Esophagus mucosa (tissue), 1 donor: ENCODE measurements at regions not wholly inside any gene's neighbourhood (a gene's known extent, or its start where the extent isn't known, plus 50 kb on each side); places are given as distances from the start of the nearest gene placed in this dataset.
"Not testable (repeated sequence)": the region's sequence is repeated elsewhere in the genome, so short reads cannot be mapped to it uniquely, and the experiment has no call there.

Source experiments
- ATAC-seq: fragments of 200-7000 bp; cut with Tn5 transposase; one replicate; pipeline ENCODE4 v1.9.1; 2020
- donor health status: DM: yes; HTN: yes; CAD: no.

DNA sequence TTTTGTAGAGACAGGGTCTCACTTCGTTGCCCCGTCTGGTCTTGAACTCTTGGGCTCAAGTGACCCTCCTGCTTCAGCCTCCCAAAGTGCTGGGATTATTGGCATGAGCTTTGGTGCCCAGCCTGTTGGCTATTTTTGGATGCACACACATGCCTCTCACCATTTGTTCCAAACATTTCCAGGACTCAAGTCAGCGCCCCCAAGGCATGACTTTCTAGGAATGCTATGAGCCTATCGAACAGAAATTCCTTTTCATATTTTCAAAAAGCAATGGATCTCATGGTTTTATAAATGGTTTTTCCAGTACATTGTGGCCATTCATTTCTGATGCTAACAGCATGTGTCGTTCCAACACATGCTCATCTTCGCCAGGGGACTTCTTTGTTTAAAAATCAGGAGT, 119.3 kb upstream of the NAA20 start:
- no peak for ATAC-seq

DNA sequence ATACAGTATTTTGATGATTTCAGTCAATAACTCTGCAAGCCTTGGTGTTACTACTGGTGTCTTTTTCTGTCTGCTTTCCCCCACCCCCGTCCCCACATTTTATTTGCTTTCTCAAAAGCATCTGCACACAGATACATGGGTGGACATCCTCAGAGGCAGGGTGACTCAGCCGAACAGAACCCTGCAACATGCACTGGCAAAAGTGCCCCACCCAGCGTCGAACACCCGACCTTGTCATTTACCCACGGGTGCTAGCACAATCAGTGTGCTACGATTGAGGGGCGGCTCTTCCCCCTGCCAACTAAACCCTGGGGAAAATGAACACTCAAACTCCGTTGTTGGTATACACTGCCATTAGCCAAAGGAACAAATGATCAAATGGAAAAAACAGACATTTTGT, 115.9 kb upstream of the NAA20 start:
- ATAC-seq, result peak; percentile 56

DNA sequence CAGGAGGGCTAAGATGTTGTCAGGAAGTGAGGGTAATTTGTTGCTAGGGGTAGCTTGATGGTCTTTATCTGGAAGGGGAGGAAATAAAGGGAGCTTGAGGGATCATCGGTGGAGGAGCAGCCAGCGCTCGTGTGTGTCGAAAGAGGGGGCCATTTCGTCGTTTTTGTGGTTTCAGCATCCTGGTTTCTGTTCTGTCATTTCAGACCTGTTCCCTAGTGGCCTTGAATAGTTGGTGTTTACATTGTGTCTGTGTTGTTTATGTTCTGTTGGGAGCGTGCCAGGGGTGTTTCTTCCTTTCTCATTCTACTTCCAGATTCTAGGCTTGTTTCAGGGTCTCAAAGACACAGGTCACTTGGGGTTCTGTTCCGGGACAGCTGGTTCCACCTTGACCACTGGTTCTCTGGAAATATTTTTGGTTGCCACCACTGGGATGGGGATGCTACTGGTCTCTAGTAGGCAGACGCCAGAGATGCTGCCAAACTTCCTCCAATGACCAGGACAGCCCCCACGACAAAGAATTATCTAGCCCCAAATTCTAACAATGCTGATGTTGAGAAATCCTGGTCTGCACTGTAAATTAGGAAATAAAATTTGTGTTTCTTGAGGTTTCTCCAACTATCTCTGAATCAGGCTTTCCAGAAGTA, 113.9 kb upstream of the NAA20 start:
- ATAC-seq, result no peak

DNA sequence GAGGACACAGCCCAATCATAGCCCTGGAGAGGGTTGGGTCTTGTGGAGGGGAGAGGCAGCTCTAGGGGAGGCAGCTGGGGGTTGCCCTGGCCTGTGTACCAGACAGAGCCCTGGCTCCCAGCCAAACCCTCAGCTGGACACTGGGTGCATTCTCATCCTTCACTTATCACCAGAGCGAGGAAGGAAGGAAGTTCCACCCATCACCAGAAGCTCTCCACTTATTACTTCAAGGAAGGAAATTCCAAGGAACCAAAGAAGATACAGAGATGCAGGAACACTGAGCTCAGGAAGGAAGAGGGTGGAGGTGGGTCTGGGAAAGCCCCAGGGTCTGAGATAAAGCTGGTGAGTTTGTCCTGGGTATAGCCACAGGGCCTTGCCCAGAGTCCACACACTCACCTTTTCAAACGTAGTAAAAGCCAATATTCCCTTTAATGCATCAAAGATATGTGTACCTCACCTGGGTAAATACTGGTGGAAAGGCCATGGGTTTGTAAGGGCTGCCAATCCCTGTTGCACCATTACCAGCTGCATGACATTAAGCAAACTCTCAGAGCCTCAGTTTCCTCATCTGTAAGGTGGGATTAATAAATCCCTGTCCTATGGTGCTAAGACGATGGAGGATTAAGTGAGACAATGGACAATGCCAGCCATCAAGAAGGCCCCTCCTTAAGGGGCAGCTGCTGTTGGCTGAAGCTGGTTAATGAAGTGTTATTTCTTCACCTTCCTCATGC, 109.7 kb upstream of the NAA20 start:
- no peak for ATAC-seq

DNA sequence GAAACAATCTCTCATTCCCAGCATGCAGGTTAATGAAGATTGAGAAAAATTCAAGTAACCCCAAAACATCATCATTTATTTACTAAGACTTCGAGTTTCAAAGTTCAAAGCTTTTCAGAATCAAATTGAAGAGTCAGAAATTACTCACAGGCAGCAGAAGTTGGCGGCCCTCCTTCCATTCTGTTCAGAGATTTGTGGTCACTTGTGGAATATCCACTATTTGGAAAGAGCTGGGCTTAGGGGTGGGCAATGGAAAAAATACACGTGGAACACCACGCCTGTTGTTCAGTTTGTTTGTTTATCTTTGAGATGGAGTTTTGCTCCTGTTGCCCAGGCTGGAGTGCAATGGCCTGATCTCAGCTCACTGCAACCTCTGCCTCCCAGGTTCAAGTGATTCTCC, 108.6 kb upstream of the NAA20 start:
- no peak for ATAC-seq

DNA sequence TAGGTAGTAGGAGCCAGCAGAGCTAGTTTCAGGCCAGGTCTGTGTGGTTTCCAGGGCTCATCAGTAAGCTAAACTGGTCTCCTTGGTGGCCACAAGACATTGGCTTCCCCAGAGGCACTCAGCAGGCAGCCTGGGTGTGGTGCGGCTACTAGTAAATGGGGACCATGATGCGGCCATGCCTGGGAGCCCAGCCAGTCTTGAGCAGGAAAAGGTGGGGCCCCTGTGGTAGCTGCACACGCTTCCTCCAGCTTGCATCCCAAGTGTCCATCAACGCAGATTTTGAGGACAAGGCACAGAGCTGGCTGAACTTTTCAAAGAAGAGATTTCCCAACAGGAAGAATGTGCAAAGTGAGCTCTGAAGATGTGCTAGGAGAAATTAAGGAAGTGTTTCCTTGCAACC, 107.4 kb upstream of the NAA20 start:
- peak; percentile 46 for ATAC-seq

DNA sequence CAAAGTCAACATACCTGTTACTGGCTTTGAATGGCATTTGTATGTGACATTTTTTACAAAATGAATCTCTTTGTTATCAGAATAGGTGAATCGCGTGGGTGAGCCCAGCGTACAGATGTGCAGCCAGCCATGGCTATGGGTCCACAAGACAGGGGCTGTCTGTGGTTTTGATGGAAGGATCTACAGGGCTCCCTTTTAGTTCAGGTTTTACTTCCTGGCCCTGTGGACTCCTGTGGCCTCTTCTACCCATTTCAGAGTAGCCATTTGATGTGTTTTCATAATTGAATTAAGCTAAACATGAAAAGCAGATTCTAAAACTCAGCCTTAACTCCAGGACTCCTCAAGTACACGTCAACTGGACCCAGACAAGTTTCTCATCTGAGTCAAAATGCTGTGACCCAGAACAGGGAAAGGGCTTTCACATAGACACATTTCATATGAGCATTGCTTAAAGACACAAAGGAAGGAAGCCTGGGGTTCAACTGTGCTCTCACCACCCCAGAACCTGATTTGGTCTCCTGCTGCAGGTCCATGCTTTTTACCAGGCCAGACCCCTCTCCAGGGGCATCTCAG, 105.3 kb upstream of the NAA20 start:
- ATAC-seq, result no peak

DNA sequence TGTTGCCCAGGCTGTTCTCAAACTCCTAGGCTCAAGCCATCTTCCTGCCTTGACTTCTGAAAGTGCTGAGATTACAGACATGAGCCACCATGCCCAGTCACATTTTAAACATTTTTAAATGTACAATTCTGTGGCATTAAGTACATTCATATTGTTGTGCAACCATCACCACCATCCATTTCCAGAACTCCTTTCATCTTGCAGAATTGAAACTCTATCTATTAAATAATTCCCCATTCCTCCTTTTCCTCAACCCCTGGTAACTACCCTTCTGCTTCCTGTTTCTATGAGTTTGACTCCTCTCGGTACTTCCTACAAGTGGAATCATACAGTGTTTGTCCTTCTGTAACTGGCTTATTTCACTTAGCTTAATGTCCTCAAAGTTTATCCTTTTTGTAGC, 103.8 kb upstream of the NAA20 start:
- no peak for ATAC-seq

DNA sequence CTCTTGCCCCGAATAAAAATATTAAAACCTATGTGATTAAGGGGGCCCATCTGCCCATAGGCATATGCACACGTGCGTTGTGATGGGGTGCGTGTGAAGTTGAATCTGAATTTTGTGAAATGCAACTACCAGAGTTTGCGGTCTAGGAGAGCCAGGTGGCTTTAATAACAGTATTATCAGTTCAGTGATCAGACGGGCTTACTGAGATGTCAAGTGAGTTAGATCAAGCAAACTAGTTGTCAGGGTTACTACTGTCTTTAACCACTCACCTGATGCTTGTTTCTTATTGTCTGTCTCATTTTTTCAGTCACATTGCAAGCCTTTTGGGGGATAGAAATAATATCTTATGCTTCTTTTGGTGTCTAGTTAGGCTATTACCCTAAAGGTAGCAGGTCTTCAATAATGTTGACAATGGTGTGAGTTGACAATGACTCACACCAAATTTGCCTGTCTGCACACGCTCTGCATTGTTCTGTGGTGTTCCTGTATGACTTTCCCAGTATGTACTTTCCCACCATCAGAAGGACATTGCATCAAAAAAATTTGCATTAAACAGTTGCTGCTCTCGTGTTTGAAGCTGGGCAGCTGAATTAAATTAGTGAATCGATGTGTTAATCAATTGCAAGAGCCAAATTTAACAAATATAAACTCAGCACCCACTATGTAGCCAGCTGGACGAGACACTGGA, 103.1 kb upstream of the NAA20 start:
- peak; percentile 90 for ATAC-seq

DNA sequence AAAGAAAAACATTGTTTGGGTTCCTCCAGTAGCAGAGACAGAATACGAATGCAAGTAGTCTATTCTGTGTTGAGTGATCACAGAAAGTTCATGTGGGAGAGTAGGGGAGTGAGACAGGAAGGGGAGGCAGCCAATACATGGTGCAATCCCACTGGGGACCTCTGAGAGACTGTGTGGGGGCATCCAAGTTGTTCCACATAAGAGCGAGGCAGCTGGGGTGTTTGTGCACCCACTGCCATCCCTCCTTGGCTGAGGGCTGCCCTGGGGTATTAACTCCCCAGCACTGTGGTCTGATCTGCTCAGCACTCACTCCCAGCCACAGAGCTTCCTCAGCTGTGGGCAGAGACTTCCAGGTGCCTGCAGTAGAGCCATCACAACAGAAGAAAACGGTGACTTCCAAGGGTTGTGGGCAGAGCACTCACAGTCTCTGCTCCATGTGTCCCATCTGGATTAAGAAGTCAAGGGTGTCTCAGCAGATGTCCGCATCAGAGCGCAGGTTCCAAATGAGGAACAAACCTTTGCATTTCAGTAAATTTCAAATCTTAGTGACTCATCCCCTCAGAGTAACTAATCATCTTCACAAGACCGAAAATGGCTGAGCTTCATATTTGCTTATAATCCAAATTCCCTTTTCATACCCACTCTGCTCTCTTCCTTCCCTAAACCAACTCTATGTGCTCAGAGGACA, 101.9 kb upstream of the NAA20 start:
- ATAC-seq, result no peak

DNA sequence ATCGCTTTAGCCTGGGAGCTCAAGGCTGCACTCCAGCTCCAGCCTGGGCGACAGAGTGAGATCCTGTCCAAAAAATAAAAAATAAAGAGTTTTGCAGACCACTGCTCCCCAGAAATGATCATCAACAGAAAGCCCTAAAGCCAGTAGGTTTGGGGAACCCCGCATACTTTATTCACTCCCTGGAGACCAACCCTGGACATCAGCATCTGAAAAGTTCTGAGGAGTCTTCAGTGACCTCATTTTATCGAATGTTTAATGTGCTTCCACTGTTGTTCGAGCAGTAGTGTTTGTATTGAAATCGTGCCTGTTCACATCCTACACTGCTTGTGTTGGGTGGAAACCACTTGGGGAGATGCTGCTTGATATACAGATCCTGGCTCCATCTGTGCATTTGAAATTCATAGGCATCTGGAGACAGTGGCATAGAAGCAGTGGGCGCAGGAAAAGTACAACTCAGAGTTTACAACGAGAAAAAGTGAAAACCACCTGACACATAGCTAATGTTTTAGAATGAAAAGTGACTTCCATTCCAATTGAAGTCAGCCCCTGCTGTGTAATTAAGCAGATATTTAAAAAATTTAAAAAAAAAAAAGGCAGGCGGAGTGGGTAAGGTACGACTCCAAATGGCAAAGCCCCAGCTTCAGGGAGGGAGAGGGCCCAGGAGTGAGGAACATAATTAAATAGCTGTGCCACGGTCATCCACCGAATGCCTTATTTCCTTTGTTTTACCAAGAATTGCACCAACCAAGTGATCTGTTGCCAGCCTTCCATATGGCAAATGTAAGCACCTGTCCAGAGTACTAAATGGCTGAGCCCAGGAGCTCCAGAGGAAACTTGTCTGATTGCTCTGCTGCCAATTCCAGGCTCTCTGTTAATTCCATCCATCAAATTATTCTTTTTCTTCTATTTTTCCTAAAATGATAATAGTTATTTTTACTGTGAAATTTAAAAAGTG, 100.4 kb upstream of the NAA20 start:
- ATAC-seq, result no peak

DNA sequence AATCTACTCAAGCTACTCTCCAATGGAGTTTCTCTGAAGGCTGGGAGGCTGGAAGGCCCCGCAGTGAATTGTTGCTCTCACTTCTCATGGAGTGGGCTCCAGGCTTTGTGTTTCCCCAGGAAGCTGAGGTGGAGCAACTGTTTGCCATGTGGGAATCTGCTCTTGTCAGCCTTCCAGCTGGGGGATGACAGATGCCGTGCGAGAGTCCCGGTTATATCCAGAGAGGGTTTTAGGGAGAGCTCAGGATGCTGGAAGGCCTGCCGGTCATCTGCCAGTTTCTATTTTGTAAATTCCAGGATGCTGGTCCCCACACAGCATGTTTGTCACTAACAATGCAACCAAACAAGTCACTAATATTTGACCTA, 98.2 kb upstream of the NAA20 start:
- ATAC-seq, result no peak

DNA sequence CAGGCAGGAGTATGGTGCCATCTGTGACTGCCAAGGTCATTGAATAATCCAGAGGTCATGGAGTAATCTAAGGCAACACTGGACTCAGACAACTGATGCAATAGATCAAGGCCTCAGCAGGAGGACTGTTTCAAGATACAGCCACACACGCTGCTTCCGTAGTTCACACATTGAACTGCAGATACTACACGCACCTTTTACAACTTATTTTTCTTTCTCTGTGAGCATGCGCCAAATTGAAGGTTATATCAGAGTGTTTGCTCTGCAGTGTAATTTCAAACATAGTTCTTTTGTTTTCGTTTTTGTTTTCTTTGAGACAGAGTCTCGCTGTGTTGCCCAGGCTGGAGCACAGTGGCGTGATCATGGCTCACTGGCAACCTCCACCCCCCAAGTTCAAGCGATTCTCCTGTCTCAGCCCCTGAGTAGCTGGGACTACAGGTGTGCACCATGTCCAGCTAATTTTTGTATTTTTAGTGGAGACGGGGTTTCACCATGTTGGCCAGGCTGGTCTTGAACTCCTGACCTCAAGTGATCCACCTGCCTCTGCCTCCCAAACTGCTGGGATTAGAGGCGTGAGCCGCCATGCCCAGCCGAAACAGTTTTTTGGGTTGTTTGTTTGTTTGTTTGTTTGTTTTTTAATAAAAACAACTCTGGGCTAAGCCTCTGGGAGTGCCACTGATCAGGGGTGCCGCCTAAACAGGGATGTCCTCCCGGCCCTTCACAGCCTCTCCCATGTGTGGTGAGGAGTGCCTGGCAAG, 96.6 kb upstream of the NAA20 start:
- ATAC-seq, result no peak

DNA sequence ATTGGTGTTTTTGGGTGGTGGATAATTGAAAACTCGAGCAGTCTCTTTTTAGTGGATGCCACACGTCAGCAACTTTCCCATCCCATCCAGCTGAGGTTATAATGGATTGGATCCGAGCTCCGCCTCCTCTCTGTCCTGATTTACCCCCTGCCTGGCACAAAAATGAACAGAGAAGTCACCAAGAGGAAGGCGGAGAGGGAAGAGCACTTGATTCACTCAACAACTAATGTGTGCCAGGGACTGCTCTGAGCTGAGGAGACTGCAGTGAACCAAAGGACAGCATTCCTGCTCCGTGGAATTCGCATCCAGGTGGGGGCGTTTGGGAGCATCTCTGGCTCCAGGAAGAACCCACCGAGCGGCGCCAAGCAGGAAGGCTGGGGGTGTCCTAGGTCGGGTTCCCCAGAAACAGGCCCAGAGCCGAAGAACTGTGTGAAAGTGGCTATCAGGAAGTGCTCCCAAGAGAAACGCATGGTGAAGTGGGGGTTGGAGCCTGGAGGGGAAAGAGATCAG, 95.8 kb upstream of the NAA20 start:
- ATAC-seq, result peak; percentile 19

DNA sequence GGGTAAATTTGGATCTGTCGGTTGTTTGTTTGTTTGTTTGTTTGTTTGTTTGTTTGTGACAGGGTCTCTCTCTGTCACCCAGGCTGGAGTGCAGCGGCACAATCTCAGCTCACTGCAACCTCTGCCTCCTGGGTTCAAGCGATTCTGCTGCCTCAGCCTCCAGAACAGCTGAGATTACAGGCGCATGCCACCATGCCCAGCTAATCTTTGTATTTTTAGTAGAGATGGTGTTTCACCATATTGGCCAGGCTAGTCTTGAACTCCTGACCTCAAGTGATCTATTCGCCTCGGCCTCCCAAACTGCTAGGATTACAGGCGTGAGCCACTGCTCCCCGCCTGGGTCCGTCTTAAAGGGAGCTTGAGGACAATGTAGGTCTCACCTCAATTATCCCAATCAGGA, 95.3 kb upstream of the NAA20 start:
- ATAC-seq, result not testable (repeated sequence)

DNA sequence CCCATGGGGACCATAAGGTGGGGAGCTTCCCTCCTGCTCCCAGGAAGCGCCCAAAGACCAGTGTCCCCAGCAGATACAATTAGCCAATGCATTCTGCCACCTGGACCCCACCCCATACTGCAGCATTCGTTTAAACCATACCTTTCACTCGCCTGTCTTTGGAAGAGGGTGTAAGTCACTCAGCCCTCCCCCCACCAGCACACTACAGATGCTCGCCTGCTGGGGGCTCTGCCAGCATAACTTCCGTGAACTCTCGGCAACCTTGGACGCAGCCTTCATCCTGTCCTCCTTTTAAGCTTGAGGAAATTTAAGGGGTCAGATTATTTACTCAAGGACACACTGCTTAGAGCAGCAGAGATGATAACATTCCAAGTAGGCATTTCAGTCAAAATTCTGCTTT, 94.4 kb upstream of the NAA20 start:
- no peak for ATAC-seq

DNA sequence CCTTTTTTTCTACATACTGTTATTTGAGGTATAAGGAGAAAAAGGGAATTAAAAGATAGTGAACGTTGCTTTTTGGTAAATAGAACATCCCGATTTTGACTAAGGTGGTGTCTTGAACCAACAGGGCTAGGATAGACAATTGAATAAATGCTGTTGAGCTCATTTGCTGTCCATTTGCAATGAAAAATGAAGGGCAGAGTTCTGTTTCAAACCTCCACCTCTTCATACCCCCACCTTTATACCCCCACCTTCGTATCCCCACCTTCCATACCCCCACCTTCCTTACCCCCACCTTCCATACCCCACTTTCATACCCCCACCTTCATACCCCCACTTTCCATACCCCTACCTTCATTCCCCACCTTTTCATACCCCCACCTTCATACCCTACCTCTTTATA, 93.4 kb upstream of the NAA20 start:
- no peak for ATAC-seq

DNA sequence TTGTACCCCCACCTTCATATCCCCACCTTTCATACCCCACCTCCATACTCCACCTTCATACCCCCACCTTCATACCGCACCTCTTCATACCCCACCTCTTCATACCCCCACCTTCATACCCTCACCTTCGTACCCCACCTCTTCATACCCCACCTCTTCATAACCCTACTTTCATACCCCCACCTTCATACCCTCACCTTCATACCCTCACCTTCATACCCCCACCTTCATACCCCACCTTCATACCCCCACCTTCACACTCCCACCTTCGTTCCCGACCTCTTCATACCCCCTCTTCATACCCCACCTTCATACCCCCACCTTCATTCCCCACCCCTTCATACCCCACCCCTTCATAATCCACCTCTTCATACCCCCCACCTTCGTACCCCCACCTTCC, 92.9 kb upstream of the NAA20 start:
- no peak for ATAC-seq

DNA sequence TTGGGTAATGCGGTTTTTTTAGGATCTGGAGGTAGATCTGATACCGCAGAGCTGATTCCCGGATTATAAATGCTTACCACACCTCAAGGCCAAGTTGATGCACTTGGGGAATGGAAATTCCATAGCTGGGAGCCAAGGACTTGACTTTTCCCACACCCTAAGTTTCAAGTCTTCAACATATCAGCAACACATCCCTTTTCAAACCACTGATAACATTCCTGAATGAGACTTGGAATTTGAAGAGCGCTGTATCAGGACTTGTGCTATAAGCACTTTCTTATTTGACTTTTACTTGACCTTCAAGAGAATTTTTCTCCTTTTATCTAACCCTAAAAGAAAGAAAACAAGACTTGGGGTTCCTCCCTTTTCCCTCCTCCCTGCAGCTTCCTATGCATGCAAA, 90.6 kb upstream of the NAA20 start:
- ATAC-seq, result no peak

DNA sequence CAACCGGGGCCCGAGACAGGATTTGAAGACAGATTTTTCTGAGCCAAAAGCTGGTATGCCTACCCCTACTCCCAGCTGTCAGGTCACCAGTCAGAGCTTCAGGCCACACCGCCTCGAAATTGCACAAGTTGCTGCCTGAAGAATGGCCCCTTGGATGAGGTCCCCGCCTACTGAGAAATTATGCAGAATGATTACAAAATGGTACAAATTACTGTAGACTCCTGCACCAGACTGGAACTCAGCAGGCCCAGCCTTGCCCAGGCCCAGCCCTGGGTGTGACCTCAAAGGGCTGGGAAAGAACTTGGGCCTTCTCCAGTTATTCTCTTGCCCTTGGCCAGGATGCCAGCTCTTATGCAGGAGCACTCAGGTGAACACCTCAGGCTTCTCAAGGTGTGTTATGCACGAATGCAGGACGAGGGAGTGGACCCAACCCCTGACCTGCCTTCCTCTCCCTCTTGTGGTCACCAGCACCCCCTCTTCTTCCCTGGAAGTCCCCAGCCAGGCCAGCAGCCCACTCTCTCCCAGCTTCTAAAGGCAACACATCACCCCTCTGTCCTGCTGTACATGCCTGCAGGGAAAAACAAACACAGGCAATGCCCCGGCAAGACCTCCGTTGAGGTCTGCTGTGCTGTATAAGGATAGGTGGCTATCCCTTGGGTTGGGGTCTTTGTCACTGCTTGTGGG, 88.7 kb upstream of the NAA20 start:
- peak; percentile 97 for ATAC-seq

DNA sequence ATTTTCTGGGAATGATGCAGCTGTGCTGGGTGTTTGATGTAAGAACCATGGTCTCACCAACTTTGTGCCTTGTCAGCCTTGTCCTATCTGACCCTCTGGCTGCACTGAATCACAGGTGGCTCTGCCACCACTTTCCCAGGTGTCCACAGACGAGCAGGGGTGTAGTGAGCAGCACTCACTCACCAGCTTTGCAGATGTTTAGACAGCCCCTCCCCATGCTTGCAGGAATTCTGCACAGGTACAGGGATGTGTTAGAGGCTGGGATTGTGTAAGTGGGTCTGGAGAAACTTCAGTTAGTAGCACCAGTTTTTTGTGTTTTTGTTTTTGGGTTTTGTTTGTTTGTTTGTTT, 88.2 kb upstream of the NAA20 start:
- peak; percentile 40 for ATAC-seq
